ENCODE measurements at regions not wholly inside any gene's neighbourhood (a gene's known extent, or its start where the extent isn't known, plus 50 kb on each side); places are given as distances from the start of the nearest gene placed in this dataset.
"Not testable (repeated sequence)": the region's sequence is repeated elsewhere in the genome, so short reads cannot be mapped to it uniquely, and the experiment has no call there.

- no peak overlapping the region for H3K4me3 ChIP-seq (ENCODE audit: low read depth, low read length)
- DNase-seq (ENCODE audit: low read depth, low spot score) = peak; percentile 91
- TF ChIP-seq CTCF (IDR thresholded peaks at IDR 0.05; ENCODE audit: low read depth, low read length) = no peak
- in situ Hi-C loops (cut with HindIII; ENCODE audit: low sequenced_read_pairs) = no loop called here
Observed at GRCh38 chr3:110521019-110521418, 550.6 kb upstream of the NECTIN3 start.

GRCh38 chr3:110525558-110526064, 546.0 kb upstream of the NECTIN3 start:
- H3K4me3 ChIP-seq (ENCODE audit: low read depth, low read length); in situ Hi-C loops (cut with HindIII; ENCODE audit: low sequenced_read_pairs); DNase-seq (ENCODE audit: low read depth, low spot score): not testable (repeated sequence)

- in situ Hi-C loops (cut with HindIII; ENCODE audit: low sequenced_read_pairs) = no loop called here
- no peak overlapping the region for H3K4me3 ChIP-seq (ENCODE audit: low read depth, low read length)
Observed at GRCh38 chr3:110526777-110527727, 544.6 kb upstream of the NECTIN3 start.

GRCh38 chr3:110528305-110529121, 543.1 kb upstream of the NECTIN3 start:
- DNase-seq (ENCODE audit: low read depth, low spot score) = no peak
- no peak overlapping the region for H3K4me3 ChIP-seq (ENCODE audit: low read depth, low read length)
- TF ChIP-seq CTCF (IDR thresholded peaks at IDR 0.05; ENCODE audit: low read depth, low read length) = no peak
- in situ Hi-C loops (cut with HindIII; ENCODE audit: low sequenced_read_pairs) = no loop called here

More at GRCh38 chr3:110526777-110527727, 544.6 kb upstream of the NECTIN3 start:
- TF ChIP-seq CTCF (IDR thresholded peaks at IDR 0.05; ENCODE audit: low read depth, low read length) = no peak
- DNase-seq (ENCODE audit: low read depth, low spot score) = peak; percentile 95

- no peak for TF ChIP-seq CTCF (IDR thresholded peaks at IDR 0.05; ENCODE audit: low read depth, low read length)
- no peak overlapping the region for H3K4me3 ChIP-seq (ENCODE audit: low read depth, low read length)
- in situ Hi-C loops (cut with HindIII; ENCODE audit: low sequenced_read_pairs) = no loop called here
- DNase-seq (ENCODE audit: low read depth, low spot score) = no peak
Observed at GRCh38 chr3:110530902-110531301, 540.7 kb upstream of the NECTIN3 start.

- no peak for TF ChIP-seq CTCF (IDR thresholded peaks at IDR 0.05; ENCODE audit: low read depth, low read length)
- in situ Hi-C loops (cut with HindIII; ENCODE audit: low sequenced_read_pairs) = no loop called here
- DNase-seq (ENCODE audit: low read depth, low spot score) = no peak
- no peak overlapping the region for H3K4me3 ChIP-seq (ENCODE audit: low read depth, low read length)
Observed at GRCh38 chr3:110533089-110533488, 538.5 kb upstream of the NECTIN3 start.
